HFF-Myc (cell line): ENCODE measurements at regions not wholly inside any gene's neighbourhood (a gene's known extent, or its start where the extent isn't known, plus 50 kb on each side); places are given as distances from the start of the nearest gene placed in this dataset.

Source experiments
- DNase-seq: peaks from one replicate; pipeline ENCODE4 v3.0.0-alpha.2; 2011; ENCODE audit warnings: low read depth; ENCODE audit errors: extremely low read depth
- H3K4me3 ChIP-seq: replicated peaks from 2 replicates; pipeline ENCODE4 v1.5.1; 2011; ENCODE audit warnings: low read depth, mild to moderate bottlenecking, control low read depth, low read length
- TF ChIP-seq, protein P1 (sequence below): IDR thresholded peaks from 2 replicates; pipeline ENCODE4 v1.5.1; 2012; ENCODE audit warnings: mild to moderate bottlenecking, low read depth, low read length, control low read depth; ENCODE audit errors: missing control alignments

DNA sequence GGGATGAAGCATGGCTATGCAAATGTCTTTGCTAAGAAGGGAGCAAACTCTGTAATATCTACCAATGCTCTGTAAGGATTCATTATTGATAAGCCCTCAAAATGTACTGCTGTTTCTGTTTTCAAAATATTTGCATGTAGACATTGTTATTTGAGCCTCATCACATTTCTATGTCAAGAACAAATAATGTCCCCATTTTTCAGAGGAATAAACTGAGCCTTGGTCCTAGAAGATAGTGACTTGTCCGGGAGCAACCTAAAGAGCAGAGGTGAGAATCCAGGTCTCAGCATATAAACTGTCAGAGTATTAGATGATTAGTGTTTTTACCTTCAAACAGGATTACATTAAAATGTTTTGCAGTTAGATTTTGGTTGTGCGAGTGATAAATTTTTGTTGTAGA is 125.5 kb upstream of the SRRM4 start:
- H3K4me3 ChIP-seq = no peak overlapping the region
- TF ChIP-seq, protein P1, sequence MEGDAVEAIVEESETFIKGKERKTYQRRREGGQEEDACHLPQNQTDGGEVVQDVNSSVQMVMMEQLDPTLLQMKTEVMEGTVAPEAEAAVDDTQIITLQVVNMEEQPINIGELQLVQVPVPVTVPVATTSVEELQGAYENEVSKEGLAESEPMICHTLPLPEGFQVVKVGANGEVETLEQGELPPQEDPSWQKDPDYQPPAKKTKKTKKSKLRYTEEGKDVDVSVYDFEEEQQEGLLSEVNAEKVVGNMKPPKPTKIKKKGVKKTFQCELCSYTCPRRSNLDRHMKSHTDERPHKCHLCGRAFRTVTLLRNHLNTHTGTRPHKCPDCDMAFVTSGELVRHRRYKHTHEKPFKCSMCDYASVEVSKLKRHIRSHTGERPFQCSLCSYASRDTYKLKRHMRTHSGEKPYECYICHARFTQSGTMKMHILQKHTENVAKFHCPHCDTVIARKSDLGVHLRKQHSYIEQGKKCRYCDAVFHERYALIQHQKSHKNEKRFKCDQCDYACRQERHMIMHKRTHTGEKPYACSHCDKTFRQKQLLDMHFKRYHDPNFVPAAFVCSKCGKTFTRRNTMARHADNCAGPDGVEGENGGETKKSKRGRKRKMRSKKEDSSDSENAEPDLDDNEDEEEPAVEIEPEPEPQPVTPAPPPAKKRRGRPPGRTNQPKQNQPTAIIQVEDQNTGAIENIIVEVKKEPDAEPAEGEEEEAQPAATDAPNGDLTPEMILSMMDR = no peak

DNA sequence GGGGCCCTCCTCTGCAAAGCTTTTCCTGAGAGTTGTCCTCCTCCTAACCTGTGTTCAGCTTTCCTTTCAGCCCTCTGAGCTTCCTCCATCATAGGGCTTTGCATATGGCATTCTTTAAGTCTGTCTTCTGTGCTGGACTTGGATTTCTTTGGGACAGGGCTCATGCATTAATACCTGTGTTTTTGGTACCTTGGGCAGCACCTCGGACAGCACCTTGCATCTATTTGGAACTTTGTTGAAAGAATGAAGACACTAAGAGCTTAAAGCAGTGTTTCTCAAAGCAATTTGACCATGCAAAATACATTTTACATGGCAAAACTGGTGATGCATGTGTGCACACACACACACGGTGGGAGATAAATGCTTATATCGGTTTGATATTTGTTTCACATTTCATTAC is 115.0 kb upstream of the SRRM4 start:
- no peak for DNase-seq
- TF ChIP-seq, protein P1 = no peak

More for the DNA sequence above, 125.5 kb upstream of the SRRM4 start:
- DNase-seq = no peak

DNA sequence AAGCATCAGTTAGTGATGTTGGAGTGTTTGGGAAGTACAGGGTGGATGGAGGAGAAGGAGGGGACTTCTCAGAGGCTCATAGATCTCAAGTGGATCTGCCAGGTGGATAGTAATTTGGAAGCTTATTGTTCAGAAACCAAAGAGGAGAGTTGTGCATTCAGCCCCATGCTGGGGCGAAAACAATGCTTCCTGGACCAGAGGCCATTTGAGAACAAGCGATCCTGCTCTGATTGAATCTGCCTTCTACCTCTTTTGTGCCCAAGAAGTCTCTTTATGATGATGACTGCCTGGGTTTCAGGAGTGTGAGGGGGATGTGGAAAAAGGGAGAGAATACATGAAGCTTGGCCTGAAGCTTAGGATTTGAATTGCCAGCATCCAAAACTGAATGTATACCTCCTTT is 110.8 kb upstream of the SRRM4 start:
- TF ChIP-seq, protein P1 = no peak
- H3K4me3 ChIP-seq = no peak overlapping the region
- DNase-seq = no peak

More for the DNA sequence above, 115.0 kb upstream of the SRRM4 start:
- no peak overlapping the region for H3K4me3 ChIP-seq

DNA sequence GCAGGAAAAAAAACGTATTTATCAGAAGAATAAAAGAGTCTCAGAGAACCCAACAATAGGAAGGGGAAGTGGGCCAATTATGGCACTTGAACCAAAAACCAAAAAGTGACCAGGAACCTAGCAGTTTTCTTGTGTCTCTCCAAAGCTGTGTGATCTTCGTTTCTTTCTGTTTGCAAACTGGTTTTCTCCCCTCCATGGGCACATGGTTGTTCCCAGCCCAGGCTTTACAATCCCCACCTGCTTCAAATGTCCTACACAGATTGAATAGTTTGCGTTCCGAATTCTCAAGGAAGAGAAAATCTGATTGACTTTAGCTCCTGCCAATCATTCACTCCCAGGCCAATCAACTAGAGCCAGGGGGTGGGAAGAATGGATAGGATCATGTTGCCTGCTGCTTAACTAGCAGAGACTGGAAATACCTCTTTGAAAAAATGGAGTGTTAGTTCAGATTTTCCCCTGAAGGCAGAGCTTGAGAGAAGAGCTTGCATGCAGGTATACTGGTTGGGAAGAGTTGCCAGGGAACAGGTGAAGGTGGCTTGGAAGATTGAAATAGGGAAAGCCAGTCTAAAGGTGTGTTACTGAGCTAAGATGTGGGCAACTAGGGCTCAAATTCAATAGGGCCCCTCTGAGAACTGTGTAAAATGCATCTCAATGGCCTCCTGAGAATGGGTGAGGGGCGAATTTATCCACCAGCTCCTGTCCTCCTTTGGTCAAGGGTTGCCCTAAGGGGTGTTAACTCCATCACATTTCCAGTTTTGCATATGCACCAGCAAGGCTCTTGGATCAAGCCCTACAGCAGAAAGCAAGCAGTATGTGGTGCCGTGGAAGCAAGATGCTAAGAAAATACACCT is 106.4 kb upstream of the SRRM4 start:
- DNase-seq = no peak

DNA sequence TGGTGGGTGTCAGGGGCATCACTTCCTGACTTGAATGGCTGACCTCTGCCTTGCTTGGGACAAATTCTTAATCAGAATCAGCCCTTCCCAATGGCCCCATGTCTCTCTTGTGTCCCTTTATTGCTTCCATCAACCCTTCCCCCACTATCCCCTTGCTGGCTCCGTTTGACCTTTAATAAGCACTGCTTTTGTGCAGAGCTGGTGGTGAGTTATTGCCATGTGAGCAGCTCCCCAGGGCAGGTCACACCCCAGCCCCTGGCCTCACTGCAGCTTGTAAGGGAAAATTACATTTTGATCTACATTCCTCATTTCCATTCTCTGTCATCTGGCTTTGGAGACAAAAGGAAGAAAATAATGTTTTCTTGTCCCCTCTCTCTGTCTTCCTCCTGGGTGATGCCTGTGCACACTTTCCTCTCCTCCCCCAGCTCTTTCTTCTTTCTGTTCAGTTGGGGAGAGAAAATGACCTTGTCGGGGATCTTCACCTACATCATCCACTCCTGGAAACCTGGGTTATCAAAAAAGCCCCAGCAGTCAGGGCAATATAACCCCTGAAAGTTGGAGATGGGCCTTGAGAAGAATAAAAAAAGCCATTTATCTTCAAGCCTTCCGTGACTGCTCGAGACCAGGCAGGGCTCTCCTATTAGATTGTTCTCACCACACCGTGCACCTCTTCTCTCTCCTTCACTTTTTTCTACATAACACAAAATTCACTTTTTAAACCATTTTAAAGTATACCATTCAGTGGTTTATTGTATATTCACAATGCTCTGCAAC is 100.4 kb upstream of the SRRM4 start:
- H3K4me3 ChIP-seq = no peak overlapping the region
- TF ChIP-seq, protein P1 = no peak
- no peak for DNase-seq

More for the DNA sequence above, 106.4 kb upstream of the SRRM4 start:
- no peak overlapping the region for H3K4me3 ChIP-seq
- TF ChIP-seq, protein P1 = no peak

DNA sequence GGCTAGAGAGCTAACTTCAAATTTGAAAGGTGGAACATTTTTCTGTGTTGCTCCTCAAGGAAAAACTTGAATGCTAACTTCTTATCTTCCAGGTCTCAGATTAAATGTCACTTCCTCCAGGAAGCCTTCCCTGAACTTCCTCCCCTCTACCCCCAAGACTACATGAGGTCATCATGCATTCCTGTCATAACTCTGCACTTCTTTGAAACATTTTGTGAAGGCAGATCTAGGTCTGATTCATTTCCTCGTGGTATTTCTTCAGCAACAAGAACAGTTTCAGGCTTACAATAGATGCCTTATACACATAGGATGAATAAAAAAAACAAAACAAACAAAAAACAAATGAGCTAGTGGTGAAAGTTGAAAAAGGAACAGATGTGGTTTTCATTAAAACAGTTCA is 97.1 kb upstream of the SRRM4 start:
- TF ChIP-seq, protein P1 = no peak
- no peak overlapping the region for H3K4me3 ChIP-seq
- no peak for DNase-seq
